ENCODE measurements at regions not wholly inside any gene's neighbourhood (a gene's known extent, or its start where the extent isn't known, plus 50 kb on each side); places are given as distances from the start of the nearest gene placed in this dataset.

GRCh38 chr15:99495430-99496301 is 70.1 kb upstream of the MEF2A start:
- Histone ChIP-seq H3K4me3 (ENCODE audit: severe bottlenecking) (no peak overlapping the region), H3K27me3 (ENCODE audit: insufficient read depth, poor library complexity, severe bottlenecking) (no peaks in the 10 kb centered on the region), H3K36me3 (ENCODE audit: low read depth) (no peaks in the 10 kb centered on the region), H3K27ac (ENCODE audit: poor library complexity, severe bottlenecking) (no peak overlapping the region), H3K4me1 (ENCODE audit: insufficient read depth, poor library complexity, severe bottlenecking) (no peaks in the 10 kb centered on the region), H3K9me3 (ENCODE audit: severe bottlenecking) (no peaks in the 10 kb centered on the region)
- DNase-seq (ENCODE audit: low spot score) (no peak), ATAC-seq (ENCODE audit: low read depth) (no peak)
- no peak for TF ChIP-seq CTCF (IDR thresholded peaks at IDR 0.05; ENCODE audit: poor library complexity, severe bottlenecking)

- no peak for TF ChIP-seq CTCF (IDR thresholded peaks at IDR 0.05; ENCODE audit: poor library complexity, severe bottlenecking)
- H3K27ac ChIP-seq (ENCODE audit: poor library complexity, severe bottlenecking): no peak overlapping the region
- ATAC-seq (ENCODE audit: low read depth): no peak
Measured at GRCh38 chr15:99496302-99496629, 69.5 kb upstream of the MEF2A start.

GRCh38 chr15:99502182-99502581 is 63.6 kb upstream of the MEF2A start:
- H3K9me3 ChIP-seq (ENCODE audit: severe bottlenecking): no peaks in the 10 kb centered on the region
- peaks cover 3% of the 10 kb centered on the region for H3K4me1 ChIP-seq (ENCODE audit: insufficient read depth, poor library complexity, severe bottlenecking)
- no peak for DNase-seq (ENCODE audit: low spot score)
- H3K27me3 ChIP-seq (ENCODE audit: insufficient read depth, poor library complexity, severe bottlenecking): no peaks in the 10 kb centered on the region
- TF ChIP-seq CTCF (IDR thresholded peaks at IDR 0.05; ENCODE audit: poor library complexity, severe bottlenecking): no peak
- no peak for ATAC-seq (ENCODE audit: low read depth)
- H3K27ac ChIP-seq (ENCODE audit: poor library complexity, severe bottlenecking): no peak overlapping the region
- H3K36me3 ChIP-seq (ENCODE audit: low read depth): no peaks in the 10 kb centered on the region
- no peak overlapping the region for H3K4me3 ChIP-seq (ENCODE audit: severe bottlenecking)

More at GRCh38 chr15:99496302-99496629, 69.5 kb upstream of the MEF2A start:
- H3K4me3 ChIP-seq (ENCODE audit: severe bottlenecking): no peak overlapping the region
- H3K9me3 ChIP-seq (ENCODE audit: severe bottlenecking): no peaks in the 10 kb centered on the region
- H3K4me1 ChIP-seq (ENCODE audit: insufficient read depth, poor library complexity, severe bottlenecking): no peaks in the 10 kb centered on the region
- no peak for DNase-seq (ENCODE audit: low spot score)
- H3K27me3 ChIP-seq (ENCODE audit: insufficient read depth, poor library complexity, severe bottlenecking): no peaks in the 10 kb centered on the region
- H3K36me3 ChIP-seq (ENCODE audit: low read depth): no peaks in the 10 kb centered on the region

- no peak overlapping the region for H3K27ac ChIP-seq (ENCODE audit: poor library complexity, severe bottlenecking)
- ATAC-seq (ENCODE audit: low read depth) (no peak), DNase-seq (ENCODE audit: low spot score) (no peak)
- no peak for TF ChIP-seq CTCF (IDR thresholded peaks at IDR 0.05; ENCODE audit: poor library complexity, severe bottlenecking)
- H3K36me3 ChIP-seq (ENCODE audit: low read depth): no peaks in the 10 kb centered on the region
- no peaks in the 10 kb centered on the region for H3K9me3 ChIP-seq (ENCODE audit: severe bottlenecking)
- H3K4me1 ChIP-seq (ENCODE audit: insufficient read depth, poor library complexity, severe bottlenecking): peaks cover 3% of the 10 kb centered on the region
- H3K27me3 ChIP-seq (ENCODE audit: insufficient read depth, poor library complexity, severe bottlenecking): no peaks in the 10 kb centered on the region
- H3K4me3 ChIP-seq (ENCODE audit: severe bottlenecking): no peak overlapping the region
Measured at GRCh38 chr15:99502661-99503060, 63.1 kb upstream of the MEF2A start.

GRCh38 chr15:99503411-99503810 is 62.4 kb upstream of the MEF2A start:
- H3K4me3 ChIP-seq (ENCODE audit: severe bottlenecking): no peak overlapping the region
- no peak overlapping the region for H3K27ac ChIP-seq (ENCODE audit: poor library complexity, severe bottlenecking)
- H3K4me1 ChIP-seq (ENCODE audit: insufficient read depth, poor library complexity, severe bottlenecking): peaks cover 3% of the 10 kb centered on the region
- H3K27me3 ChIP-seq (ENCODE audit: insufficient read depth, poor library complexity, severe bottlenecking): no peaks in the 10 kb centered on the region
- ATAC-seq (ENCODE audit: low read depth) (no peak), DNase-seq (ENCODE audit: low spot score) (no peak)
- TF ChIP-seq CTCF (IDR thresholded peaks at IDR 0.05; ENCODE audit: poor library complexity, severe bottlenecking): no peak
- no peaks in the 10 kb centered on the region for H3K9me3 ChIP-seq (ENCODE audit: severe bottlenecking)
- H3K36me3 ChIP-seq (ENCODE audit: low read depth): no peaks in the 10 kb centered on the region

All from RWPE2 (cell line).